ENCODE measurements at regions not wholly inside any gene's neighbourhood (a gene's known extent, or its start where the extent isn't known, plus 50 kb on each side); places are given as distances from the start of the nearest gene placed in this dataset.

- no peak for TF ChIP-seq EZH2 (IDR thresholded peaks at IDR 0.05; ENCODE audit: borderline replicate concordance, control insufficient read depth, low read depth, low read length)
- TF ChIP-seq ZBED1 (IDR thresholded peaks at IDR 0.05; ENCODE audit: borderline replicate concordance), result no peak
- no peak for TF ChIP-seq RUNX3 (IDR thresholded peaks at IDR 0.05; ENCODE audit: low read length)
Measured at GRCh38 chr10:9069136-9069535, 1014.6 kb downstream of the GATA3 start (continued).

DNA sequence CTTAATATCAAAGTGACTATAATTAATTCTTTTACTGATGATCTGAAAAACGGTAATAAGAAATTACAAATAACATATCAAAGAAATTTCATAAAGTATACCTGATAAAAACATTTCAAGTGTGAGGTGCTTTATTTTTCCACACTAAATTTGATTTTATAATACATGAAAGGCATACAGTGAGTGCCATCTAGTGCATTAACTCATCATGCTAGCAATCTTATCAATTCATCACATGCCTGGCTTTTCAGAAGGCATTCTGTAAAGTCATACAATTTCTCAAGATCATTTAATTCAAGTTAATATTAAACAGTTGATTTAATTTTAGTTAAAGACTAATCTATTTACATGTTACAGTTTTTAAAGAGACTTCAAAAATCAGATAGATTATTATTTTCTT is 1020.9 kb downstream of the GATA3 start:
- no peak overlapping the region for H3K27ac ChIP-seq (ENCODE audit: control insufficient read depth, insufficient read depth)
- no peaks in the 10 kb centered on the region for H3K9me3 ChIP-seq (replicated peaks; ENCODE audit: control insufficient read depth, insufficient read depth, low read length)
- H2AFZ ChIP-seq (ENCODE audit: control insufficient read depth, low read depth, low read length), result no peak overlapping the region
- H4K20me1 ChIP-seq (ENCODE audit: control insufficient read depth, insufficient read depth), result no peaks in the 10 kb centered on the region
- TF ChIP-seq TBL1XR1 (IDR thresholded peaks at IDR 0.05; ENCODE audit: low read depth, low read length) (no peak), MEF2B (IDR thresholded peaks at IDR 0.05; ENCODE audit: partially characterized antibody, poor library complexity, severe bottlenecking) (no peak), NFYA (IDR thresholded peaks at IDR 0.05; ENCODE audit: borderline replicate concordance, low read depth, low read length) (no peak), CREB1 (IDR thresholded peaks at IDR 0.05; ENCODE audit: low read depth) (no peak)
- in situ Hi-C loops (cut with MboI) (no loop called here), intact Hi-C loops (cut with micrococcal nuclease; ENCODE audit: unreplicated experiment) (no loop called here)
- no peaks in the 10 kb centered on the region for H3K4me1 ChIP-seq (ENCODE audit: control insufficient read depth, insufficient read depth, low read length)
- ChIA-PET RAD21 (ENCODE audit: unreplicated experiment) (no interaction called here), POLR2A (no interaction called here), CTCF (no interaction called here), SMC1A (ENCODE audit: uncharacterized antibody, unreplicated experiment) (no interaction called here)
- no peaks in the 10 kb centered on the region for H3K27me3 ChIP-seq (replicated peaks in 1 of 2; ENCODE audit: control insufficient read depth in 2 of 2, insufficient read depth in 2 of 2, low read length in 1 of 2)
- no peak overlapping the region for H3K9ac ChIP-seq (ENCODE audit: control insufficient read depth, insufficient read depth, low read length)
- H3K79me2 ChIP-seq (ENCODE audit: control insufficient read depth, insufficient read depth, low read length), result no peaks in the 10 kb centered on the region
- no peak for FAIRE-seq
- H3K4me3 ChIP-seq, result no peak overlapping the region
- no peaks in the 10 kb centered on the region for H3K36me3 ChIP-seq (ENCODE audit: control insufficient read depth in 2 of 2, insufficient read depth in 2 of 2, low read length in 1 of 2)
- no peak for ATAC-seq
- WGBS (ENCODE audit: insufficient coverage, insufficient replicate concordance, low lambda C conversion rate, missing lambda C conversion rate), result 0% methylated on average over 1 of the region's 1 CpG
- no peak overlapping the region for H3K4me2 ChIP-seq (ENCODE audit: control insufficient read depth, insufficient read depth)
- no TSS peak for BruUV-seq (replicated peaks)
- no peak for DNase-seq (ENCODE audit: low read depth, low spot score)

- ChIA-PET POLR2A (no interaction called here), CTCF (interaction anchor here (0.6 kb wide), 1 partner anchor 1219 kb away, joined by 5 read pairs; no protein-coding TSS in a partner anchor), SMC1A (ENCODE audit: uncharacterized antibody, unreplicated experiment) (no interaction called here), RAD21 (ENCODE audit: unreplicated experiment) (no interaction called here)
- H3K27me3 ChIP-seq (replicated peaks in 1 of 2; ENCODE audit: control insufficient read depth in 2 of 2, insufficient read depth in 2 of 2, low read length in 1 of 2), result no peaks in the 10 kb centered on the region
- no peaks in the 10 kb centered on the region for H3K4me1 ChIP-seq (ENCODE audit: control insufficient read depth, insufficient read depth, low read length)
- in situ Hi-C loops (cut with MboI), result no loop called here
- no peaks in the 10 kb centered on the region for H3K36me3 ChIP-seq (ENCODE audit: control insufficient read depth in 2 of 2, insufficient read depth in 2 of 2, low read length in 1 of 2)
- no peaks in the 10 kb centered on the region for H4K20me1 ChIP-seq (ENCODE audit: control insufficient read depth, insufficient read depth)
- intact Hi-C loops (cut with micrococcal nuclease; ENCODE audit: unreplicated experiment), result no loop called here
- no peak overlapping the region for H2AFZ ChIP-seq (ENCODE audit: control insufficient read depth, low read depth, low read length)
- FAIRE-seq (no peak), DNase-seq (ENCODE audit: low read depth, low spot score) (no peak), ATAC-seq (no peak)
- no peaks in the 10 kb centered on the region for H3K9me3 ChIP-seq (replicated peaks; ENCODE audit: control insufficient read depth, insufficient read depth, low read length)
- WGBS (ENCODE audit: insufficient coverage, insufficient replicate concordance, low lambda C conversion rate, missing lambda C conversion rate), result 0% methylated on average over 2 of the region's 2 CpGs
- H3K4me3 ChIP-seq, result no peak overlapping the region
- no peak overlapping the region for H3K9ac ChIP-seq (ENCODE audit: control insufficient read depth, insufficient read depth, low read length)
- H3K4me2 ChIP-seq (ENCODE audit: control insufficient read depth, insufficient read depth), result no peak overlapping the region
- TF ChIP-seq, protein P1, sequence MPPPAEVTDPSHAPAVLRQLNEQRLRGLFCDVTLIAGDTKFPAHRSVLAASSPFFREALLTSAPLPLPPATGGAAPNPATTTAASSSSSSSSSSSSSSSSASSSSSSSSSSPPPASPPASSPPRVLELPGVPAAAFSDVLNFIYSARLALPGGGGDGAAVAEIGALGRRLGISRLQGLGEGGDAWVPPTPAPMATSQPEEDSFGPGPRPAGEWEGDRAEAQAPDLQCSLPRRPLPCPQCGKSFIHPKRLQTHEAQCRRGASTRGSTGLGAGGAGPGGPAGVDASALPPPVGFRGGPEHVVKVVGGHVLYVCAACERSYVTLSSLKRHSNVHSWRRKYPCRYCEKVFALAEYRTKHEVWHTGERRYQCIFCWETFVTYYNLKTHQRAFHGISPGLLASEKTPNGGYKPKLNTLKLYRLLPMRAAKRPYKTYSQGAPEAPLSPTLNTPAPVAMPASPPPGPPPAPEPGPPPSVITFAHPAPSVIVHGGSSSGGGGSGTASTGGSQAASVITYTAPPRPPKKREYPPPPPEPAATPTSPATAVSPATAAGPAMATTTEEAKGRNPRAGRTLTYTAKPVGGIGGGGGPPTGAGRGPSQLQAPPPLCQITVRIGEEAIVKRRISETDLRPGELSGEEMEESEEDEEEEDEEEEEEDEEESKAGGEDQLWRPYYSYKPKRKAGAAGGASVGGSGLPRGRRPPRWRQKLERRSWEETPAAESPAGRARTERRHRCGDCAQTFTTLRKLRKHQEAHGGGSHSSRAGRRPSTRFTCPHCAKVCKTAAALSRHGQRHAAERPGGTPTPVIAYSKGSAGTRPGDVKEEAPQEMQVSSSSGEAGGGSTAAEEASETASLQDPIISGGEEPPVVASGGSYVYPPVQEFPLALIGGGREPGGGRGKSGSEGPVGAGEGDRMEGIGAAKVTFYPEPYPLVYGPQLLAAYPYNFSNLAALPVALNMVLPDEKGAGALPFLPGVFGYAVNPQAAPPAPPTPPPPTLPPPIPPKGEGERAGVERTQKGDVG (CRISPR knock-in tag; IDR thresholded peaks at IDR 0.05), result no peak
- no peak for TF ChIP-seq YY1 (IDR thresholded peaks at IDR 0.05; ENCODE audit: low read depth, low read length)
- TF ChIP-seq NFYB (IDR thresholded peaks at IDR 0.05; ENCODE audit: insufficient read depth, low read depth, low read length), result no peak
- TF ChIP-seq NFYA (IDR thresholded peaks at IDR 0.05; ENCODE audit: borderline replicate concordance, low read depth, low read length), result no peak
- no peak overlapping the region for H3K27ac ChIP-seq (ENCODE audit: control insufficient read depth, insufficient read depth)
- BruUV-seq (replicated peaks), result no TSS peak
- no peaks in the 10 kb centered on the region for H3K79me2 ChIP-seq (ENCODE audit: control insufficient read depth, insufficient read depth, low read length)
Measured at GRCh38 chr10:9076066-9076465, 1021.6 kb downstream of the GATA3 start.
